Fibroblast of skin of left biceps (primary cell): ENCODE measurements at regions not wholly inside any gene's neighbourhood (a gene's known extent, or its start where the extent isn't known, plus 50 kb on each side); places are given as distances from the start of the nearest gene placed in this dataset.
"Not testable (repeated sequence)": the region's sequence is repeated elsewhere in the genome, so short reads cannot be mapped to it uniquely, and the experiment has no call there.

Experiments
- DNase-seq, 2 experiments: peaks; one replicate each; pipeline ENCODE4 v3.0.0-alpha.2; 2013; ENCODE audit warnings: low read depth in 2 of 2

- DNase-seq: no peak
Observed at GRCh38 chr20:22690616-22691179, 106.3 kb upstream of the FOXA2 start.

DNA sequence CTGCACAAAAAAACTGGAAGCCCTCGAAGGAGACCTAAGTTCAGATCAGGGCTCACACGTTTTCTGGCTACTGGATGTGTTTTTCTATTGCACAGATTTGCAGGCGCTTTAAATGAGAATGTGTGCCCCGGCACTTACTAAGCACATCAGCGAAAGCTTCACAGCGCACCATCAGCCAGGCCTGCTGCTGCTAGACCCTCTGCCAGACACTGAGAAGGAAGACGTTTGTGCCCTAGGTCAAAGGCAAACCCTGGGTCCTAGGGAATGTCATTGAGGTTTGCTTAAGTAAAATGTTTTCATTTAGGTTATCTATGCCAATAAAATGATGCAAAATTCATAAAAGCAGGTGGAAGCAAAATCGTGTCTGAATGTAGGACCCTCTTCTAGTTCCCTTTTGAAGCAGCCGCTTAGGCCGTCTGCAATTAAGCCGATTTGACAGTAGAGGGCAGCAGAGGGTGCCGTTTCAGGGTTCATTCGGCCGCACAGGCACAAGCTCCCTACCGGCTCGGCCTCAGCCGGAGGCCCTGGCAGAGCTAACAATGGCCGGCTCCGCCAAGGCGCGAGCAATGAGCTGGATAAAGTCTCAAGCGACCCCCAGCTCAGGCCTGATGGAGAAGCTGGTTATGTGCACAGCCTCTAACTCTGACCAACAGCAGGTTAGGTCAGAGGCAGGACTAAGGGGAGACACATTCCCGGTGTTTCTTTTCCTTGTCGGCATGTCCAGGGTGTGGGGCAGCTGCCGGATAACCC is 107.2 kb upstream of the FOXA2 start:
- DNase-seq: peak; percentile 20 to 26

DNA sequence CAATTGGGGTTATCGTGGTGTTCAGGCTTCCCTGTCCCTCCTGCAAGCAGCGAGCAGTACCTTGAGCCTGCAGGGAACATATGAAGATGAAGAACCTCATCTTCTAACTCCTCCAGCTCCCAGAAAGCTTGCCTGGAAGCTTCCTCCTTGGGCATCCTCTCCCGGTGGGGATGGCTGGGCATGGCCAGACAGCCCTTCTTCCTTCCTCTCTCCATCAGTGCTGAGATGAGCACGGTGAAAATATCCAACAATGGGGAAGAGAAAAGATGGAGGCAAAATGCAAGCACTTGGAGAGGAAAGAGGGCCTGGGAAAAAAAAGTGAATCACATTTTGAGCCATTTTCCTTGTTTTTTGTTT is 107.7 kb upstream of the FOXA2 start:
- DNase-seq: no peak

GRCh38 chr20:22692620-22693019 is 108.2 kb upstream of the FOXA2 start:
- DNase-seq: not testable (repeated sequence)

DNA sequence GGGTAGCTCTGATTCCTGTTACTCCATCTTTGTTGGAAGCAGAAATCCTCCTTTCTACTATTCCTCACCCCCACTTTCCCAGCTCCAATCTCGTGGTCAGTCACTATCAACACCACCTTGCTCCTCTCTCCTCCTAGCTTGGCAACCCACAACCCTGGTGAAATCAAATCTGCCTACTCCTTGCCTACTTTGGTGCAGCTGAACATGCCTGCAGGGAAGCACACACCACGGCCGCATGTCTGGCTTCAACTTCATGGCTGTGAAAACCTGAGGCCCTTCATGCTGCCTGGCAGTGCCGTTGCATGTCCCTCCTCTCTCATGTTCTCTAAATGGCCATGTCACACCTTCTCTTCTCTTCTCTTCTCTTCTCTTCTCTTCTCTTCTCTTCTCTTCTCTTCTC is 112.4 kb upstream of the FOXA2 start:
- no peak for DNase-seq

GRCh38 chr20:22698259-22698842 is 114.0 kb upstream of the FOXA2 start:
- DNase-seq: no peak

GRCh38 chr20:22699396-22699795 is 115.0 kb upstream of the FOXA2 start:
- DNase-seq: no peak

GRCh38 chr20:22700367-22700766 is 116.0 kb upstream of the FOXA2 start:
- peak; percentile 19 to 29 for DNase-seq

GRCh38 chr20:22701679-22702308 is 117.4 kb upstream of the FOXA2 start:
- no peak for DNase-seq

- no peak for DNase-seq
Observed at GRCh38 chr20:22703843-22704242, 119.5 kb upstream of the FOXA2 start.

GRCh38 chr20:22711971-22712755 is 127.8 kb upstream of the FOXA2 start:
- DNase-seq: no peak

GRCh38 chr20:22716821-22717351 is 132.5 kb upstream of the FOXA2 start:
- no peak for DNase-seq

DNA sequence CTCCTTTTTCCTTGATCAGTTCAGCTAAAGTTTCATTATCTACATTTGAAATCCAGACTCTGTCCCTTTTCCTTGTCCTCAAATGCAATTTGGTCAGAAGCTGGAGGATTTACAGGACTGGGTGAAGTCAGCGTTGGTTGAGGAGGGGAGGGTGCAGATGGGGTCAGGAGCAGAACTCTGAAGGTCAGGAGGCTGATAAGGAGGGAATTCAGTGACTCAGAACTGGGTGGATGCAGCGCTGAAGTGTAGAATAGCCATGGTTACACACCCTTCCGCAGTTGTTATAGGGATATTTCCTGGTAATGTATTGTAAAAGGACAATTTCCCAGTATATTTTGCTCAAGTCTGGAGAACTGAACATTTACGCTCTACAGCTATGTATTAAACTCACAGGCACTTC is 133.1 kb upstream of the FOXA2 start:
- DNase-seq: no peak

GRCh38 chr20:22719167-22719591 is 134.8 kb upstream of the FOXA2 start:
- no peak for DNase-seq

DNA sequence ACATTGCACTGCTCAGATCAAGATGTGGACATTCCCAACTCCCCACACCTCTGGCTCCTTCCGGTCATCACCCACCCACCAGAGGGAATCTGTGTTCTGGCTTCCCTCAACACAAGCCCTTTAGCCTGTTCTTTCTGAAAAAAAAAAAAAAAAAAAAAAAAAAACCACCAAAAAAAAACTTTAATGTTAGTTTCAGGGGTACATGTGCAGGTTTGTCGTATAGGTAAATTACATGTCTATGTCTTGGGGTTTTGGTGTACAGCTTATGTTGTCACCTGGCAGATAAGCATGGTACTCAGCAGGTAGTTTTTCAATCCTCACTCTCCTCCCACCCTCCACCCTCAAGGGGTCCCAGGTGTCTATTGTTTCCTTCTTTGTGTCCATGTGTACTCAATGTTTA is 135.8 kb upstream of the FOXA2 start:
- DNase-seq: no peak

DNA sequence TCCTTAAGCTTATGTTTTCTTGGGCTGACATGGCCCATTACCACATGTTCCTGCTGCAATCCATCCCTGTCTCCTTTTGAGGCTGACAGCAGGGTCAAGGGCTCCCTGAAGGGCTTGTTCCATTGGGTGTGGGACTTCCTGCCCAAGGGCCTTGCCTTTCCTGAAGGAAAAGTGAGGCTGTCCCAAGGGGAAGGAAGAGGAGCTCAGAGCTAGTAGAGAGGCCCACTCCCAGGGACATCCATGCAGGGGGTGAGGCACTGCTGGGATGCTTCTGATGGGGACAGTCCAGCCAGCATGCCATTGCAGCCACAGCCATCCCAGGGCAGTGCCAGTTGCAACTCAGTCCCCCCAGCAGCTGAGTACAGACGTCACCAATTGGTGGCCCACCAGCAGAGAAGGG is 138.4 kb upstream of the FOXA2 start:
- no peak for DNase-seq

- peak; percentile 37 to 40 for DNase-seq
Observed at GRCh38 chr20:22723659-22724058, 139.3 kb upstream of the FOXA2 start.

DNA sequence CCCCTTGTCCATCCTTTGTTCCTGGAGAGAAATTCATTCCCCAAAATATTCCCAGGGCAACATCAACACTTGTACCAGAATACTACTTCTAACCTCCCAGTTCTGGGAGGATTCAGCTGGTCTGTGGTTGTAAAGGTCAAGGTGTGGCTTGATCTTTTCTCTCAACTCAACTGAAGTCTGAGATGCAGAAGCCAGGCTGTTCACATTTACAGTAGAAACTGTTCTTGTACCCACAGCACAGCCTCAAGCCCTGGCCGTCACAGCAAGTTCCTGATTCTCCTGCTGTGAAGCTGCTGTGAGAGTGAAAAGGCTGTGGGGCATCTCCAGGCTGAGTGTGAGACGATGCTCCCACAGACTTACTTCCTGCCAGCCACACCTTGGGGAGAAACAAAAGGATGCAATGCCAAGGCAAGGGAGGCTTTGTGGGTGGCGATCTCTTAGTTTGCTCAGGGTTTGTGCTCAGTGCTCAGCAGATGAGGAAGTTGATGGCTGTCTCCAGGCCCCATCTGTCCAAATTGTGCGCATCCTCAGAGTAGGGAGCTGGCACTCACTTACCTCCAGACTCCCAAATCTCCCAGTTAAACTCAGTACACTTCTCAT is 143.9 kb upstream of the FOXA2 start:
- DNase-seq: no peak

- DNase-seq: no peak
Observed at GRCh38 chr20:22729180-22729579, 144.8 kb upstream of the FOXA2 start.

GRCh38 chr20:22729616-22730236 is 145.4 kb upstream of the FOXA2 start:
- no peak for DNase-seq

- DNase-seq: no peak
Observed at GRCh38 chr20:22732751-22733150, 148.4 kb upstream of the FOXA2 start.
